Posterior cingulate gyrus (tissue), 11 donors: ENCODE measurements at regions not wholly inside any gene's neighbourhood (a gene's known extent, or its start where the extent isn't known, plus 50 kb on each side); places are given as distances from the start of the nearest gene placed in this dataset.
"Not testable (repeated sequence)": the region's sequence is repeated elsewhere in the genome, so short reads cannot be mapped to it uniquely, and the experiment has no call there.

Experiments used
- DNase-seq, 10 donors: peaks; one replicate each; pipeline versions ENCODE4 v3.0.0 to v3.0.0-alpha.2; 2020 to 2021; ENCODE audit warnings: mixed read lengths in 3 of 10
- intact Hi-C: fragments of 100-400 bp; cut with DNase I; formaldehyde crosslinking; loops from one replicate; pipeline ENCODE4 v1.15.1; 2023

DNA sequence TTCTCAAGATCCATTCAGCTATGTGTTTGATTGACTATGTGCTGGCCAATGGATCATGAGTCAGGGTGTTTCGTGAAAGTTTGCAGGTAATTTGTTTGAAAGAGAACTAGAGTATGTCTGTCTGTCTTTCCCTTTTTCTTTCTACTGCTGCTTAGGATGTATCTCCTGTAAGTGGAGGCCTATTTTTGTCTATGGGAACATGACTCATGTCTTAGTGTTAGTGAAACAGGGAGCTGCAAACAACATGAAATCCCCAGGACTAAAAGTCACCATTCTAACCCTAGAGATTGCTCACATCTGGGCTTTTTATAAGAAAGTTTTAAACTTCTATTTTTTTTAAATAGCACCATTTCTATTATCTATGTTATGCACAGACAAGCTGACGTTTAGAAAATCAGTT, 333.0 kb downstream of the CCER1 start:
- intact Hi-C loops: no loop called here
- DNase-seq: no peak

DNA sequence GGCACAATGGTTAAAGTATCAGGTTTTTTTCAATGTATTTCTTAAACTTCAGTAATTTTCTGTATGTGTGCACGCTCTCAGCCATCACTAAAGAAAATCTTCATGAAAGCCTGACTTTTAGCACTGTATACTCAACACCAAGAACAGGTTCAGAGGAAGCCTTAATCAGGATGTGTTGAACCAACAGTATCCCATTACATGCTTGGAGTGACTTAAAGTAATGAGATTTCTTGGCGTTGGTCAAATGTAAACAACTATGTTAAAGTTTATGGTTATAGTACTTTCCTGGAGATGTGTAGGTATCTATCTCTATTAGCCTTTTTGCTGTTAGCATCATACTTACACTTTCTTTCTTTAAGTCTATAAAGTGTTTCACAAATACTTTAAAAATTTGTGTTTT, 335.0 kb downstream of the CCER1 start:
- intact Hi-C loops: no loop called here
- no peak for DNase-seq

DNA sequence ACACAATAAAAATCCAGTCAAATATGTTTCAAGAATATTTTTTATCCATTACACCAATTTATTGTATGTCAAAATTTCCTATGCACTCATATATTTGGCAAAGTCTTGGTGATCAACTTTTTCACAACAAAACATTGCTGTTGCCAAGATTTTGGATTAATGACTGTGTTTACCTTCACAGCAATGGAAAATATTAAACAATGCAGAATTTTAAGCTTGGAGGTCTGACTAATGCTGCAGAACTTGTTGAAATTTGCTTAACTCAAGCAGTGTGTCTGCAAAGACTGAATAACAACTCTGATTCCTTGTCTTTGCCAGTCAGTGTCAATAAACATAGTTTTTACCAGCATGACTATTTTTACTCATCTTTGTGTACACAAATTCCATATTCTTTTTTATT, 336.4 kb downstream of the CCER1 start:
- intact Hi-C loops: no loop called here

DNA sequence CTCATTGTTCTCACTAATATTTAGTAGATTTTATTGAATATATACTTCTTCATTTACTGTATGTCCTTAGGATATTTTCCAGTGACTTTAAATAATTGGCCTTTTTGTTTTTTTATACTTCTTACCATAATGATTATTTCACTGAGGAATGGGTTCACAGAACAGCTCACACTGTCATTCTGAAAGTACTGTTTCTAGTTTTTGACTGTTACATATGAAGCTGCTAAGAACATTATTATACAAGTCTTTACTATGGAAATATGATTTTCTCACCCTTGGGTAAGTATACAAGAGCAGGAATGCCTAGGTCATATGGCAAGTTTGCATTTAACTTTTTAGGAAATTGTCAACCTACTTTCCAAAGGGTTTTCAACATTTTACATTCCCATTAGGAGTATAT, 343.1 kb downstream of the CCER1 start:
- no peak for DNase-seq
- intact Hi-C loops: no loop called here

More for the DNA sequence above, 336.4 kb downstream of the CCER1 start:
- no peak for DNase-seq

DNA sequence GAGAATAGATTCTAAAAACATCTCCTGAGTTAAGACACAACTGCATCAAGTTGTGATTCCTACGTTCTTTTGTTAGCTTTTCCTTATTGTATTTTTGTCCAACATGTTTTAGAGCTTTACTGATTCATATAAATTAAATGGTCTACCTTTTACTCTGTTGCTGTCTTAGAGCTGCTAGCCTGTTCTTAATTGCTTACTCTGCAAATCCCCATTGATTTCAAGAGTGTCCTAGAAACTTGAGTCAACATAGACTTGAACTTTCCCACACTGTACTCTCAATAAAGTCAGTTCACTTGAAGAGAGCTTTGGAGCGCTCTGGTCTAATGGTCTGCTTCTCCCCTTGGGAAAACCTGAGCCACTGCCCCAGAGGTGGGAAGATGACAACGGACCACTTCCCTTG, 343.9 kb downstream of the CCER1 start:
- intact Hi-C loops: no loop called here
- DNase-seq: no peak

DNA sequence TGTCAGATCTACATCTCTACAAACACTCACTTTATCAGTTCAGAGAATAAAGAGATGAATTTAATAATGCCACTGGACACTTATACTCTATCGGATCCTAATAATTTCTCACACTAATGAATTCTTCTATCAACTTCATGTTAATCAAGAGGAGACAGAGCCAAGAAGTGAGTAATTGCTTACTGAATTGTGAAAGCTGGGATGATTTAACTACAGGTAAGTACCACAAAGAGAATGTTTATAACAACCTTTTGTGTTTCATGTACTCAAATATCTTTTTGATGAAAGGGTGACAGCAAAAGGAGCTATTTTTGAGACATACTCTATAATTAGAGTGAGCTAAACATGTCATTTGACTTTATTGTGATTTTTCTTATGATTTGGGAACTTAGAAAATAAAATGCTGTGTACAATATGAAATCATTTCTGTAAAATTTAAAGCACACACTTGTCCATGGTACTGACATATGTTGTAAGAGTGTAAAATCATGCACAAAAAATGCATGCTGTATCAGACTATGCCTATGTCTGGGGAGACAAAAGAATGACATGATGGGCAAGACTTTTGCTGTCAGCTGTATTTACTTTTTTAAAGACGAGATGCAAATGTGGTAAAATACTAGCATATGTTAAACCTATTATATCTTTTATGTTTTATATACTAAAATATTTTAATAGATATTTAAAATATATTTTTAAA, 361.2 kb downstream of the CCER1 start:
- DNase-seq: no peak
- intact Hi-C loops: no loop called here

DNA sequence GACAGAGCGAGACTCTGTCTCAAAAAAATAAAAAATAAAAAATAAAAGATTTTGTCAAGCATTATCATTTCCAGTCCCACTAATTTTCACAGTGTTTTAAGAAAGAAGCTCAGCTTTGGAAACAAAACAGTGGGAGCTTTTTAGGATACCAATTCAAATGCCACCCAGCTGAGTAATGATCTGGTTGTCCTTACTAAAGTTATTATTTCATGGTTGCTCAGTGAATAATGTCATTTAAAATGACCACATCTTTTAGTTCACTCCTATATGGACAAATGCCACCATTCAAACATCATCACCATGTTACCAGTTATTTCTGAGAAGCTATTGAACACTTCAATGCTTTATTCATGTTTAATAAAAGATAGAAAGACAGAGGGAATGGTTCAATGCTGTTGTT, 365.0 kb downstream of the CCER1 start:
- no peak for DNase-seq
- intact Hi-C loops: no loop called here

DNA sequence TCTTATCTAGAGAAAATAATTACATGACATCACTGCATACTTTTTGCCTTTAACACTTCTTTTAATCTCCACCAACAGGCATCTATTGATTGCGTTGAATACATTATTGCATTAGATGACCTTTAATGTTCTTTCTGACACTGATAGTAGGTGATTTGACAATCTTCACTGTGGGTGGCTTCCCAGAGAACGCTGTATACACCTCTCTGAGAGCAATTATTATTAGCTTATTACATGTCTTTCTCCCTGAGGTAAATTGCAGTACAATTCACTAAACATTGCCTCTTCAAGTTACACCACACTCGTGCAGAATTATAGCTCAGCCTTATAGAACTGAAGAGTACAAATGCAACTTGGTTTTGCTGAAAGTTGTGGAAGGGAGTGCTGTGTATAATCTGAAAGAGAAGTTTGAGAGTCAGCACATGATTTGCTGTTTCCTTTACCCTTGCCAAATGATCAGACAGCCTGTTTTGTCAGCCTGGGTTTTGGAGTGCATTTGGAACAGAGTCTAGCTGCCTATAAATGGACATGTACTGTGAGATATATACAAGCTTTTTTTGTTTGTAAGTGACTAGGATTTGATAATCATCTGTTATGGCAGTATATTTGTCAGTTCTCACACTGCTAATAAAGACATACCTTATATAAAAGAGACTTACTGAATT, 369.2 kb downstream of the CCER1 start:
- intact Hi-C loops: no loop called here
- no peak for DNase-seq

DNA sequence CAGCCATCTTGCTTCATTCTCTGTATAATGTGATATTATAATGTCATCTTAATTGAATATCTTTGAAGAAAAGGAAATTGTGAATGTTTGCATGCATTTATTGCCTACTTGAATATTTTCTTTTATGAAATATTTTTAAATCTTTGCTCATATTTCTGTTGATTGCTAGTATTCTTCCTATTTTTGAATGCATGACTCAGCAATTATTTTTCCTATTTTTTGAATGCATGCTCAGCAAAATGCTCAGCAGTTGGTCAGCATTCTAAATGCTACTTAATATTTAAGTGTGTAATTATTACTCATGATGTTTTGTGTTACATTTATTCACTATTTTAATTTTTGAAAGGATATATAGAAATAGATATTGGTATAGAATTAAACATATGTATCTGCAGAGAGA, 378.3 kb downstream of the CCER1 start:
- DNase-seq: no peak
- intact Hi-C loops: no loop called here

DNA sequence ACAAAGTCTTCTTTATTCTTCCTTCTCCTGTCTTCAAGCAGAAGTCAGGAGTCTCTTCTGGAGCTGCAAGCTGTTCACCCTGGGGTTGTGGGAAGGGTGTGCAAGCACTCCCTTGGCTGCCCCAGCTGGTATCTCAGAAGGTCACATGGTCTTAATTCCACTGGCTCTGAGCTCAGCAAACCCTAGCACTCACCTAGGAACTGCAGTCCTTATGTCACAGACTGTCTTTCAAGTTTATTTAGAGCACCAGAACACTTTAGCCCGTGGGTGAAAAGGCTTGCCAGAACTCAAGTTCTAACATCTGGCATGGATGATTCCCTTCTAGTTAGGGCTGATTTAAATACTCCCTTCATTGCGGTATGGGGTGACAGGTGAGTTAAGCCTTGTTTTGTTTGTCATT, 379.0 kb downstream of the CCER1 start:
- intact Hi-C loops: no loop called here
- DNase-seq: no peak

DNA sequence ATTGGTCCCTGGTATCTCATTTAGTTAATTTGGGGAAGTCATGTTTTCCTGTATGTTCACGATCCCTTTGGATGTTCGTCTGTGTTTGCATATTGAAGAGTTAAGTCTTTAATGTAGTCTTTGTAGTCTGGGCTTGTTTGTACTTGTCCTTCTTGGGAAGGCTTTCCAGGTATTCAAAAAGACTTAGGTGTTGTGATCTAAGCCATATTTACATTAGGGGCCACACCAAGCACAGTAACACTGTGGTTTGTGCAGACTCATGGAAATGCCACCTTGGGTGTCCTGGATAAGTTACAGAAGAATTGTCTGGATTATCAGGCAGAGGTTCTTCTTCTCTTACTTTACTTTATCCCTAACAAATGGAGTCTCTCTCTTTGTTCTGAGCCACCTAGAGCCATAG, 380.3 kb downstream of the CCER1 start:
- intact Hi-C loops: no loop called here

DNA sequence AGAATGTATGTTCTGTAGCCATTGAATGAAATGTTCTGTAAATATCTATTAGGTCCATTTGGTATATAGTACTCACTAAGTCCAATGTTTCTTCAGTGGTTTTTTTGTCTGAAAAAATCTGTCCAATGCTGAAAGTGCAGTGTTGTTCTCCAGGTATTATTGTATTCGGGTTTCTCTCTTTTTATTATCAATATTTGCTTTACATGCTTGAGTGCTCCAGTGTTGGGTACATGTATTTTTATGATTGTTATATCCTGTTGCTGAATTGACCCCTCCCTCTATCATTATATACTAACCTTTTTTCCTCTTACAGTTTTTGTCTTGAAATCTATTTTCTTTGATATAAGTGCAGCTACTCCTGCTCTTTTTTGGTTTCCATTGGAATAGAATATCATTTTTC, 382.2 kb downstream of the CCER1 start:
- no peak for DNase-seq
- intact Hi-C loops: no loop called here

More for the DNA sequence above, 380.3 kb downstream of the CCER1 start:
- DNase-seq: no peak

DNA sequence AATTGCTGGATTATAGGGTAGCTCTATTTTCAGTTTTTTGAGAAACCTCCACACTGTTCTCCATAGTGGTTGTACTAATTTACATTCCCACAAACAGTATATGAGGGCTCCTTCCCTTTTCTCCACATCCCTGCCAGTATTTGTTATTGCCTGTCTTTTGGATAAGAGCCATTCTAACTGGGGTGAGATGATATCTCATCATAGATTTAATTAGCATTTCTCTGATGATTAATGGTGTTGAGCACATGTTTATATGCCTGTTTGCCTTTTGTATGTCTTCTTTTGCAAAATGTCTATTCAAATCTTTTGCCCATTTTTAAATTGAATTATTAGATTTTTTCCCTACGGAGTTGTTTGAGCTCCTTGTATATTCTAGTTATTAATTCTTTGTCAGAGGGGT, 385.3 kb downstream of the CCER1 start:
- no peak for DNase-seq
- intact Hi-C loops: no loop called here

DNA sequence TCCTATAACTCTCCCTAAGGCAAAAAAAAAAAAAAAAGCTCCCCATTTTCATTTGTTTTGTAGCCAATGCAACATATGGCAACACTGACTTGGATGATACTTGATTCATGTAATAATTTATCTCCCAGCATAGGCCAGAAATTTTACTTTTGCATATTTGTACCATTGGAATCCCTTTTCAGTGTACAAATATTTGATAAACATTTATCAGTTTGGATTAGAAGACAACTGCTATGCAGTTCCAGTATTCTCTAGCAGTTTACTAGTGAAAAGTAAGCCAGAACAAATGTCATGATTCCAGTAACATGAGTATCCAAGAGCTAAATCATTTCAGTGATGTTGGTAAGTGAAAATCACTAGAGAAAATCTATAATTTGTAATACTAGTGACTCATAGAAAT, 392.3 kb downstream of the CCER1 start:
- no peak for DNase-seq
- intact Hi-C loops: no loop called here

DNA sequence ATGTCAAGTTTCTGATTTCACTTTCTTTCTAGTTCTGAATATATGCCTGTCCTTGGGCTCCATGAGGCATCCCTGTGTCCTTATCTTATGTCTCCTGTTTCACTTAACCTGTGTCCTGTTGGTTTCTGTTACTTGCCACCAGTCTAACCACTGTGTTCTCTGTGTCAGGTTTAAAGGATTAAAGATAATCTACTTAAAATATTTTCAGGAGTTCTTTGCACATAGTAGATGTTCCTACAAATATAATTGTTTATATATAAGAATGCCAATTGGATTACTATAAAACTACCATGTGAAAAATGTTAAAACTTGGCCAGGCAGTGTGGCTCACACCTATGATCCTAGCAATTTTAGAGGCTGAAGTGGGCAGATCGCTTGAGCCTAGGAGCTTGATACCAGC, 406.4 kb downstream of the CCER1 start:
- DNase-seq: no peak
- intact Hi-C loops: no loop called here

DNA sequence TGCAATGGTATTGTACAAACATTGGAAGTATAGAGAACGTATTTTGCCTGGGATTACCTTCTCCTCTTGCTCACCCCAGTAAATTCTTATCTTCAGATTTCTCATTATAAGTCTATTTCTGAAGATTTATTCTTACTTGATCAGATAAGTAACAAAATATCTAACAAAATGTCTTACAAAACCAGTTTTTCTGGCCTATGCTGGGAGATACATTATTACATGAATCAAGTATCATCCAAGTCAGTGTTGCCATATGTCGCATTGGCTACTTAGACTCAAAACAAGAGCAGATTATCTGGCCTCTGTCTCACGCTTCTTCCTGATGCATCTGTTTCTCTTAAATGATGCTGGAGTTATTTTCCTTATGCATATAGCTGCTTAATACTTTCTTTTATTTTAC, 408.5 kb downstream of the CCER1 start:
- DNase-seq: no peak
- intact Hi-C loops: no loop called here

DNA sequence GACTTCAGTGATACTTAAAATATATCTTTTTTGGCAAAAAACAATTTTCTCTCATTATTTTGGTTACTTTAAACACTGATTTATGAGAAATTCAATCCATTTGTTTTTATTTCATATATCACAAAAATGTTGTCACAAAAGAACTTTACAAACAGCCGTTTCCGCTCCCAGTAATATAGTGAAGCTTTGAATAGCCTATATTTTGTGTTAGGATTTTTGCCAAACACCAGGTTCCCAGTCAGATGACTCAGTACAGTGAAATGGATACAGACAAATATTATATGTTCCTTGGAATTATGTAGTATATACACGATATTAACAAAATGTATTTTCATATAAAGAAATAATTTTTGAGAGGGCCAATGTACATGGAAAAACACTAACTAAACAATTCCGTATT, 411.1 kb downstream of the CCER1 start:
- intact Hi-C loops: no loop called here
- DNase-seq: no peak

DNA sequence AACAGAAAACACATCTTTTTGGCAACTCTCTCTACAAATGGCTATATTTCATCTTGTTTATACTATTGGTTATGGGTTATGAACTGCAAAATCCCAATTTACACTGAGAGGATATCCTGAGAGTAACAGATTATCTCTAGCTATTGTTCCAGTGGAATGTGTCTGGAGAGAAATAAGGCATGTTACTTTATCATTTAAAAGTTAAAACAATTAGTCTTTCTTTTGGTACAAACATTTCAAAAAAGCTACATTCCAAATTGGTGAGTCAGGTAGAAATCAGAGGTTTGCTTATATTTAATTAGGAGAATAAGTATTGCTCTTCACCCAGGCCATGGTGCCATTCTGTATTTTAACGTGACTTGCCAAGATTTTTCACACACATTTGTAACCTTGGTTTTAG, 411.6 kb downstream of the CCER1 start:
- no peak for DNase-seq
- intact Hi-C loops: no loop called here

DNA sequence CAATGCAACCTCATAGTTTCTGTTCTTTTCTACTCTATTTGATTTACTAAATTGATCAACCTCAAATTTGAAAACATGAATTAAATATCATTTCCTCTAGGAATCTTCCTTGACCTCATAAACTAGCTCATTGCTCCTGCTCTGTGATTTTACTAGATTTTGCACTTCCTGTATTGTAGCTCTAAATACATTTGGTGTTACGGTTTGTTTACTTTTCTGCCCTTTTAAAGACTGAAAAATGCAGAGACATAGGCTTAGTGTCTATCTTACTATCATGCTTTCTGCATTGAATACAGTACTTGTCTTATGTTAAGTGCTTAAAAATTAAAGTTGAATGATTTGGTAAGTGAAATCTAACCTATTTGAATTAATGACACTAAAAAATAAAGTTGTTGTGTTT, 412.1 kb downstream of the CCER1 start:
- DNase-seq, intact Hi-C loops: not testable (repeated sequence)

DNA sequence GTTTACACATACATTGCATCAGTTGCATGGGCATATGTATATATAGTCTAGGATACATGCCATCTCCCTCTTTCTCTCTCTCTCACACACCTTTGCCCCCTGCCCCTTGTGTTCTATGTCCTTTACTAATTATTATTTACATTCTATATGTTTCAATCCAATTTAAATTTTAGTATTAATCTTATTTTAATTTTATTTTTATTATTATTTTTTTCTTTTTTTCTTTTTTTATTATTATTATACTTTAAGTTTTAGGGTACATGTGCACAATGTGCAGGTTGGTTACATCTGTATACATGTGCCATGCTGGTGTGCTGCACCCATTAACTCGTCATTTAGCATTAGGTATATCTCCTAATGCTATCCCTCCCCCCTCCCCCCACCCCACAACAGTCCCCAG, 421.1 kb downstream of the CCER1 start:
- DNase-seq, intact Hi-C loops: not testable (repeated sequence)

DNA sequence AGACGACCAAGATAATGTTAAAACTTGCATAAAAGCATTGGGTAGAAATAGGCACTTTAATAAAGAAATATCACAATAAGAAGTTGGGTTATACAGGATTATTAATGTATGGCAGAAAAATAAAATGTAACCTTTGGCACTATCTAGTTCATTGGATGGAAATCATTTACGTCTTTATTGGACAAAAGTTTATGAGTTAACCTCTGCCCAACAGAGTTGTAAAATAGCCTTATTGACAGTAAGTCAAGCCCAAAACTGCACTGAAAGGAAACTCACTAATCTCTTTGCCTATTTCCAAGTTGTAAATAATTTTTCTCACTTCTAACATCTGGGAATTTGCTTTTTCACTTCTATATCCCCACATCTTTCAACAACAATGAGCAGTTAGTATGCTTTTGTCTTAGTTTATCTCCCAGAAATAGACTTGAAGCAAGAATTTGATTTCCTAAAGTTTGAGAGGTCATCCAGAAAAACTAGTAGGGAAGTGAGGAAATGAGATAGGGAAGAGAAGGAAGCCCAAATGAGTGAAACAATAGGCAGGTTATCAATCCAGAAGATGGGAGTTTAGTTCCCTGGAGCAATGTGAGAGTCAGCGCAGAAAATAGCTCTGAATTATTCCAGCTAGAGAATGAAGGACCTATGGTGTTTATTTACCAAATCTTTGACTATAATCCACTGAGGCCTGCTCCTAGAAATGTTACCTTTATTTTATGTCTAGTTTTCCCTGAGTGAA, 434.8 kb downstream of the CCER1 start:
- intact Hi-C loops: no loop called here
- no peak for DNase-seq

DNA sequence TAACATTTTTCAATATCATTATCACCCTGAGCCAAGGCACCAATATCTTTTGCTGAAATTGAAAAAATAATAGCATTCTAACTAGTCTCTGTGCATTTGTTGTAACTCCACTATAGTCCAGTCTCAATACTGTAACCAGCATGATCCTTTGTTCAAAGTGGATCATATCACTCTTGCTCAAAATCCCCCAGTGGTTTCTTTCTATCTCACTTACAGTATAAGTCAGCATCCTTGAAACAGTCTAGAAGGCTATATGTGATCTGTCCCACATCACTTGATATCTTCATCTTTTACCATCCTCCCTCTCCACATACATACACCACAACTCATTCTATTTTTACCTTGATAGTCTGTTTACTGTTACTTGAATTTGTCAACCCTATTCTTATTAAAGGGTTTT, 435.7 kb downstream of the CCER1 start:
- intact Hi-C loops: no loop called here
- no peak for DNase-seq
